ENCODE measurements at regions not wholly inside any gene's neighbourhood (a gene's known extent, or its start where the extent isn't known, plus 50 kb on each side); places are given as distances from the start of the nearest gene placed in this dataset.

DNA sequence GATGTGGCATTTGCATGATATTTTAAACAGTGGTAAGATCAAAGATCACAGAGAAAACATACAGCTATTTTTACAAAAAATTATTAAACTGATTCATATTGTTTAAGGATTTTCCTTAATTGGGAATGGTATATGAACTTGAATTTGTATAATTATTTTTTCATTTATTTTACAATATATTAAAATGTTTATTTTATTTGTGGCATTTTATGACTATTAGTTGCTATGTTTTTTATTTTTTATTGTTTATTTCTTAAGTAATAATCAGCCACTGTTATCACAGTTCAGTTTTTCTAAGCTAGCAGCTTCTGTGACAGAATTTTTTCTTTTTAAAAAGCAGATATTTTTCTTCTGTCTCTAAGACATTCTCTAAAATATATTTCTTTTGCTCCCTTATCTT lies 387.0 kb upstream of the KHDRBS2 start:
- no peak for DNase-seq (ENCODE audit: low read depth in 4 of 4, low spot score in 3 of 4)

GRCh38 chr6:62670490-62671223 lies 384.6 kb upstream of the KHDRBS2 start:
- no peak for DNase-seq (ENCODE audit: low read depth in 4 of 4, low spot score in 3 of 4)

DNA sequence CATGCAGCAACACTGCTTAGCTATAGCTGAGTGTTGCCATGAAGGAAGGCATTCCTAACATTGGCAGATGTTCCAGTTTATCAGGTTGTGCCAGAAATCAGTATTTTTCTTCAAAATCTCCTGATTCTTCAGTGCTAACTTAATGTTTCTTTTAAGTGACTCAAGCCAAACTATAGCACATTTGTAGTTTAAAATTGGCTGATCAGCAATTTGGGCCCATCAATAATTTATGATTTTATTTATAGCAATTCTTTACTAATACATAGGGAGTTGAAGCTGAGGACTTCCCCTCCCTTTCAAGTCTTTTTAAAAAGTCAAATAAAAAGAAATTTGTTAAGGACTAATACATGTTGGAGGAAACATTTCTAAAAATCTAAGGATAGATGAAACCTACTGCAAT lies 383.8 kb upstream of the KHDRBS2 start:
- DNase-seq (ENCODE audit: low read depth in 4 of 4, low spot score in 3 of 4) = no peak

- DNase-seq (ENCODE audit: low read depth in 4 of 4, low spot score in 3 of 4) = no peak
These were observed 366.8 kb upstream of the KHDRBS2 start for GRCh38 chr6:62652692-62653328.

DNA sequence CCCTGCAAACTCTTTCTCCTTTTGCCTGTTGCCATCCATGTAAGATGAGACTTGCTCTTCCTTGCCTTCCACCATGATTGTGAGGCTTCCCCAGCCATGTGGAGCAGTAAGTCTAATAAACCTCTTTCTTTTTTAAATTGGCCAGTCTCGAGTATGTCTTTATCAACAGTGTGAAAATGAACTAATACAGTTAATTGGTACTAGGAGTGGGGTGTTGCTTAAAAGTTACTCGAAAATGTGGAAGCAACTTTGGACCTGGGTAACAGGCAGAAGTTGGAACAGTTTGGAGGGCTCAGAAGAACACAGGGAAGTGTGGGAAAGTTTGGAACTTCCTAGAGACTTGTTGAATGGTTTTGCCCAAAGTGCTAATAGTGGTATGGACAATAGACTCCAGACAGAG lies 359.2 kb upstream of the KHDRBS2 start:
- DNase-seq (ENCODE audit: low read depth in 4 of 4, low spot score in 3 of 4) = no peak

- DNase-seq (ENCODE audit: low read depth in 4 of 4, low spot score in 3 of 4) = no peak
These were observed 354.7 kb upstream of the KHDRBS2 start for GRCh38 chr6:62640749-62641148.

DNA sequence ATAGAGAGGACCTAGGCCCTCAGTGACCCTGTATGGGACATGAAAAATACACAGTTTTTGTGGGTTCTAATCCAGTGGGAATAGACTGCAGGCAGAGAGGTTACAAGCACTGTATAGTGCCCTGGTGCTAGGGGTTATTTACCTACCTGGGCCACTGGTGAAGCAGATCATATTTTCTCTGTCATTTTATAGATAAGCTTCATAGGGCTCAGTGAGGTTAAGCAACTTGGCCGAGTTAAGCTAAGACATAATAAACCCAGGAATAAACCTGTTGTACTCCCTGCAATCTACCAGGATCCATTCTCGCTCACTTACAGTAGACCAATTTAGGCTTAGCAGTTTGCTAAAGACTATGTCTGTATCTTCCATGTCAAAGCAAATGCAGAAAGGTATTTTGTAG lies 340.6 kb upstream of the KHDRBS2 start:
- no peak for DNase-seq (ENCODE audit: low read depth in 4 of 4, low spot score in 3 of 4)

DNA sequence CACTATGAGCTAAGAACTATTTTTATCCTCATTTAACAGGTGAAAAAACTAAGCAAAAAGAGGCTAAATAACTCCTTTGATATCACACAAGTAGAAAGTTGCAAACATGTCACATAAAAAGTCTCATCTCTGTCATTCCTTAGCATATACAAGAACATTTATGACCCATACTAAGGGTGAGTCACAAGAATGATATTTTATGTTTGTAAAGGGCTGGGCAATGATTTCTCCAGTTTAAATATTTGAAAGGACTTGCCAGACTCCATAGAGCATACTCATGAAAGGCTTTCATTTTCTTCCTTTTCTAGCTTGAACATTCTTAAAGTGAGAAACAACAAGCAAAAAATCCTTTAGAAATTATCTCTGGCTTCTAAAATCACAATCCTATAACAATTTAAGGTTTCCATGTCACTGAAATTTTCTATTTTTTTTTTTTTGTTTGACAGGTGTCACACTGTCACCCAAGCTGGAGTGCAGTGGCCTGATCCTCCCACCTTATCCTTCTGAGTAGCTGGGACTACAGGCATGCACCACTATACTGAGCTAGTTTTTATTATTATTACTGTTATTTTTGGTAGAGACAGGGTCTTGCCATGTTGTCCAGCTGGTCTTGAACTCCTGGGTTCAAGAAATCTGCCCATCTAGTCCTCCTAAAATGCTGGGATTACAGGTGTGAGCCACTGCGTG lies 338.0 kb upstream of the KHDRBS2 start:
- no peak for DNase-seq (ENCODE audit: low read depth in 4 of 4, low spot score in 3 of 4)

DNA sequence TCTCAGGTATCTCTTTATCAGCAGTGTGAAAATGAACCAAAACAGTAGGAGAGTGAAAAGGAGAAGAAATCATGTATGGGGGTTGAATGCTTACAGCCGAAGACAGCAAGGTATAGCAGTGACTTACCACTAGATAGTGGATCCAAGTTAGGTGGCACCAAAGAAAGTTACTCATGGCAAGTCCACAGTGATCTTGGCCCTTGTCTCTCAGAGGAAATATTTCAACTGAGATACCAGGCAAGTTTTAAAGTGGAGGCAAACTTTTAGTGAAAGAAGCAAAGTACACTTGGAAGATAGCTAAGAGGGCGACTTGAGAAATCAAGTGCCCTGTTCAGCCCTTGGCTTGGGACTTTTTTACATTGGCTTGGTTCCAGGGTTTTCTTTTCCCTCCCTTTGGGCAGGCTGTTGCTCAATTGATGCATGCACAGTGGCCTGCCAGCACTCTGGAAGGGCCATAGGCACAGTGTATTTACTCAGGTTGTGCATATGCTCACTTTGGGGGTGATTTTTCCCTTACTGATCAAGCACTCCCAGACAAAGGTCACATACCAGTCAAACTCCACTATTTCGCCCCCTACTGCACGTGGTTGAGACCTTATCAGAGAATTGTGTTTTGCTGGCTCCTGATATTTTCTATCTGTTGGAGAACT lies 329.5 kb upstream of the KHDRBS2 start:
- no peak for DNase-seq (ENCODE audit: low read depth in 4 of 4, low spot score in 3 of 4)

DNA sequence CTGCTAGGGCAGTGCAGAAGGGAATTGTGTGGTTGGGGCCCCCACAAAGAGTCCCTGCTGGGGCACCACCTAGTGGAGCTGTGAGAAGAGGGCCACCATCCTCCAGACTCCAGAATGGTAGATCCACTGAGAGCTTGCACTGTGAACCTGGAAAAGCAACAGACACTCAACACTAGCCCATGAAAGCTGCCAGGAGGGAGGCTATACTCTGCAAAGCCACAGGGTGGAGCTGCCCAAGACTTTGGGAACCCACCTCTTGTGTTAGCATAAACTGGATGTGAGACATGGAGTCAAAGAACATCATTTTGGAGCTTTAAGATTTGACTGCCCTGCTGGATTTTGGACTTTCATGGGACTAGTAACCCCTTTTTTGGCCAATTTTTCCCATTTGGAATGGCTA lies 328.4 kb upstream of the KHDRBS2 start:
- no peak for DNase-seq (ENCODE audit: low read depth in 4 of 4, low spot score in 3 of 4)

DNA sequence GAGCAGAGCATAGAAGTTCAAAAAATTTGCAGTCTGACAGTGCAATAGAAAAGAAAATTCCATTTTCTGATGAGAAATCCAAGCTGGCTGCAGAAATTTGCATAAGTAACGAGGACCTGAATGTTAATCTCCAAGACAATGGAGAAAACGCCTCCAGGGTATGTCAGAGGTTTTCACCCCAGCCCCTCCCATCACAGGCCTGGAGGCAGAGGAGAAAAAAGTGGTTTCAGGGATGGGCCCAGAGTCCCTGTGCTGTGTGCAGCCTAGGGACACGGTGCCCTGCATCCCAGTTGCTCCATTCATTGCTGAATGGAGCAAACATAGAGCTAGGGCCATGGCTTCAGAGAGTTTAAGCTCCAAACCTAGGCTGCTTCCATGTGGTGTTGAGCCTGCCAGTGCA lies 327.9 kb upstream of the KHDRBS2 start:
- DNase-seq (ENCODE audit: low read depth in 4 of 4, low spot score in 3 of 4) = no peak

- no peak for DNase-seq (ENCODE audit: low read depth in 4 of 4, low spot score in 3 of 4)
These were observed 326.4 kb upstream of the KHDRBS2 start for GRCh38 chr6:62612471-62612870.

- DNase-seq (ENCODE audit: low read depth in 4 of 4, low spot score in 3 of 4) = no peak
These were observed 284.3 kb upstream of the KHDRBS2 start for GRCh38 chr6:62570372-62570771.

DNA sequence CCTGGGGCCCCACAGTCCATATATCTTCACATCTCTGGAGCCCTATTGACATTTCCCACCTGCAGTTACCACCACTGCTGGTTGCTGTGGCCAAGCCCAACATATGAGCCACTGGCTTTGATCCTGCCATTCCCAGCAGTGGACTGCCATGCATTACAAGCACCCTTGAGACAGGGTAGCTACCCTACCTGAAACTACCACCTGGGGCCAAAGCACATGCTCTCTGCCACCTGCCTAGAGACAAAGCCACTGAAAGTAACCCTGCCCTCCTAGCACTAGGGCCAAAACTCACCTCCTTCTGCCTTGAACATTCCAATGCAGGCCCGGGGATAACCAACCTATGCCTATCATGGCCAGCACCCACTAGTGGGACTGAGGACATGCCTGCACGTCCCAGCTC lies 255.5 kb upstream of the KHDRBS2 start:
- no peak for DNase-seq (ENCODE audit: low read depth in 4 of 4, low spot score in 3 of 4)

DNA sequence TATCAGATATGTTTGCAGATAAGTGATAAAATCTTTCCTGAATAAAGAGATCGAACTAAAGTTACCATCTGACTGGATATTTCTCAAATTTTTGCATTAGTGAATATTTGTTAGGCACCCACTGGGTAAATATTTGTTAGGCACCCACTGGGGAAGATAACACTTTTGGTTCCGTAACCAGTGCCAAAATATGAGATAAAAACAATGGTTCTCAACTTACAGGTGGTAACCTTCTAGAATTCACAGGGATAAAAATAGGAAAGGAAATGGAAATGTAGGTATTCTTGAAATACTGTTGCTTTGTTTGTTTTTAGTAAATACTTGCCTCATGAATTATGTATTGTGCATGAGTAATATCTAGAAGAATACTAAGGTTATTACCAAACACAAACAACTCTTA lies 245.0 kb upstream of the KHDRBS2 start:
- no peak for DNase-seq (ENCODE audit: low read depth in 4 of 4, low spot score in 3 of 4)

- no peak for DNase-seq (ENCODE audit: low read depth in 4 of 4, low spot score in 3 of 4)
These were observed 243.0 kb upstream of the KHDRBS2 start for GRCh38 chr6:62528894-62529526.

- DNase-seq (ENCODE audit: low read depth in 4 of 4, low spot score in 3 of 4) = no peak
These were observed 237.6 kb upstream of the KHDRBS2 start for GRCh38 chr6:62523630-62524029.

DNA sequence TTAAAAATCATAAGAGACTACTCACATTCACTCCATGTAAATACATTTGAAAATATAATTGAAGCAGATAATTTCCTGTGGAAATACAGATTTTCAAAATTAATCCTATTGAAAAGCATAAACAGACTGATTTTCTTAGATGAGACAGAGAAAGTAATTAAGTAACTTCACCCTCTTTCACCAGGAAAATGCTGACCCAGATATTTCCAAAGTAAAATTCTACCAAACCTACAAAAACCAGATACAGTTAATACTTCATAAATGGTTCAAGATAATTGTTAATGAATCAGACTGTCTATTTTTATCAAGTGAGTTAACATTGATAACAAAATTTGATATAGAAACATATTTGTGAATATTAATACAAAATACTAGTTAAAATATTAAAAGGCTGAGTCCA lies 233.5 kb upstream of the KHDRBS2 start:
- DNase-seq (ENCODE audit: low read depth in 4 of 4, low spot score in 3 of 4) = no peak

- no peak for DNase-seq (ENCODE audit: low read depth in 4 of 4, low spot score in 3 of 4)
These were observed 230.5 kb upstream of the KHDRBS2 start for GRCh38 chr6:62516291-62517141.

- no peak for DNase-seq (ENCODE audit: low read depth in 4 of 4, low spot score in 3 of 4)
These were observed 206.3 kb upstream of the KHDRBS2 start for GRCh38 chr6:62492192-62492822.

Data from left renal pelvis (tissue), 4 donors.